IMR-90 (cell line): ENCODE measurements at regions not wholly inside any gene's neighbourhood (a gene's known extent, or its start where the extent isn't known, plus 50 kb on each side); places are given as distances from the start of the nearest gene placed in this dataset.

Source experiments
- ATAC-seq: fragments of 200-7000 bp; cut with Tn5 transposase; 2 replicates; pipeline ENCODE4 v1.9.1; 2020; ENCODE audit warnings: low read depth, mild to moderate bottlenecking, moderate library complexity
- BruUV-seq: library from RNA; stranded (reverse); fragments of 400-500 nt; replicated peaks from 2 replicates; lab custom pipeline; 2021; lab: Mats Ljungman, UMichigan
- CTCF ChIA-PET: fragments of 300-600 bp; formaldehyde crosslinking; extraction: SDS; loops from one replicate; lab custom pipeline; 2021; ENCODE audit warnings: antibody characterized with exemption; lab: Yijun Ruan, JAX
- POLR2A ChIA-PET: fragments of 300-600 bp; sonication (Branson Sonifier 250); formaldehyde crosslinking; loops from one replicate; lab custom pipeline; 2022; ENCODE audit warnings: antibody characterized with exemption; ENCODE audit not compliant: unreplicated experiment; lab: Charles Lee
- DNase-seq: peaks from one replicate; pipeline ENCODE4 v3.0.0; 2013
- H2AFZ ChIP-seq: replicated peaks from 2 replicates; pipeline ENCODE3; 2013; ENCODE audit warnings: low read length, mild to moderate bottlenecking; ENCODE audit not compliant: poor library complexity
- H2AK5ac ChIP-seq: 2 replicates; pipeline ENCODE4 v1.6.1; 2013; ENCODE audit warnings: low read depth, low read length, inconsistent platforms
- H2AK9ac ChIP-seq: replicated peaks from 2 replicates; pipeline ENCODE3; 2013; ENCODE audit warnings: mild to moderate bottlenecking, low read depth, low read length, moderate library complexity; ENCODE audit not compliant: poor library complexity
- H2BK120ac ChIP-seq: 2 replicates; pipeline ENCODE4 v1.6.1; 2013; ENCODE audit warnings: low read depth, low read length, inconsistent platforms
- H2BK15ac ChIP-seq: 3 replicates; pipeline ENCODE4 v1.6.1; 2013; ENCODE audit warnings: low read depth, low read length, inconsistent platforms
- H2BK20ac ChIP-seq: 2 replicates; pipeline ENCODE4 v1.6.1; 2013; ENCODE audit warnings: low read depth, mild to moderate bottlenecking, inconsistent platforms, low read length, moderate library complexity
- H2BK5ac ChIP-seq: 2 replicates; pipeline ENCODE4 v1.6.1; 2013; ENCODE audit warnings: mild to moderate bottlenecking, low read depth, low read length, inconsistent platforms; ENCODE audit not compliant: poor library complexity, severe bottlenecking
- H3K14ac ChIP-seq: replicated peaks from 2 replicates; pipeline ENCODE4 v1.6.1; 2013; ENCODE audit warnings: low read depth, low read length, inconsistent platforms
- H3K18ac ChIP-seq: 2 replicates; pipeline ENCODE4 v1.6.1; 2013; ENCODE audit warnings: low read depth, low read length, control low read depth
- H3K23ac ChIP-seq: 2 replicates; pipeline ENCODE4 v1.6.1; 2013; ENCODE audit warnings: low read depth, low read length, inconsistent platforms
- H3K27ac ChIP-seq: 2 replicates; pipeline ENCODE4 v1.5.1; 2013; ENCODE audit warnings: mild to moderate bottlenecking, control low read depth, low read length; ENCODE audit not compliant: insufficient read depth
- H3K27me3 ChIP-seq: 2 replicates; pipeline ENCODE4 v1.6.1; 2013; ENCODE audit warnings: low read length; ENCODE audit not compliant: control insufficient read depth, insufficient read depth
- H3K36me3 ChIP-seq: 2 replicates; pipeline ENCODE4 v1.6.1; 2013; ENCODE audit warnings: low read length, mixed read lengths; ENCODE audit not compliant: control insufficient read depth, insufficient read depth
- H3K4ac ChIP-seq: 2 replicates; pipeline ENCODE4 v1.6.1; 2013; ENCODE audit warnings: low read depth, low read length, inconsistent platforms
- H3K4me1 ChIP-seq: 2 replicates; pipeline ENCODE4 v1.6.1; 2013; ENCODE audit warnings: low read length, mixed read lengths; ENCODE audit not compliant: control insufficient read depth, insufficient read depth
- H3K4me2 ChIP-seq: 2 replicates; pipeline ENCODE4 v1.6.1; 2013; ENCODE audit warnings: low read depth, mild to moderate bottlenecking, control low read depth, low read length, moderate library complexity
- H3K4me3 ChIP-seq: 2 replicates; pipeline ENCODE4 v1.5.1; 2013; ENCODE audit warnings: low read depth, mild to moderate bottlenecking, control low read depth, low read length, moderate library complexity; ENCODE audit not compliant: insufficient read depth
- H3K56ac ChIP-seq: 2 replicates; pipeline ENCODE4 v1.6.1; 2013; ENCODE audit warnings: low read length, inconsistent platforms; ENCODE audit not compliant: insufficient read depth; ENCODE audit errors: extremely low read depth
- H3K79me1 ChIP-seq, 2 experiments: 2 replicates each; pipeline ENCODE4 v1.6.1; 2013; ENCODE audit warnings: low read length in 2 of 2, inconsistent platforms in 1 of 2, low read depth in 1 of 2
- H3K9ac ChIP-seq: 2 replicates; pipeline ENCODE4 v1.6.1; 2013; ENCODE audit warnings: low read depth, low read length, control low read depth
- H3K9me1 ChIP-seq: 2 replicates; pipeline ENCODE4 v1.6.1; 2013; ENCODE audit warnings: low read length, inconsistent platforms; ENCODE audit not compliant: insufficient read depth
- H3K9me3 ChIP-seq: 2 replicates; pipeline ENCODE4 v1.6.1; 2013; ENCODE audit warnings: low read length; ENCODE audit not compliant: control insufficient read depth, insufficient read depth
- H4K20me1 ChIP-seq: 2 replicates; pipeline ENCODE4 v1.6.1; 2013; ENCODE audit warnings: low read length, inconsistent platforms; ENCODE audit not compliant: insufficient read depth
- H4K5ac ChIP-seq: 2 replicates; pipeline ENCODE4 v1.6.1; 2013; ENCODE audit warnings: mild to moderate bottlenecking, low read depth, low read length, control low read depth
- H4K8ac ChIP-seq, 2 experiments: 2 replicates each; pipeline ENCODE4 v1.6.1; 2013; ENCODE audit warnings: low read depth in 2 of 2, low read length in 2 of 2, control low read depth in 1 of 2, inconsistent platforms in 1 of 2
- H4K91ac ChIP-seq: 2 replicates; pipeline ENCODE4 v1.6.1; 2013; ENCODE audit warnings: low read depth, low read length, inconsistent platforms; ENCODE audit not compliant: insufficient read depth
- CHD1 ChIP-seq: IDR thresholded peaks from 2 replicates; pipeline ENCODE4 v1.6.1; 2012; ENCODE audit warnings: low read depth, low read length, improper control_type of control experiment
- NFE2L2 ChIP-seq: fragments of 150-350 bp; IDR thresholded peaks from 2 replicates; pipeline ENCODE4 v1.6.1; 2016; ENCODE audit warnings: low read depth, mild to moderate bottlenecking, low read length
- WGBS, 2 experiments: methylation state at CpG; one replicate each; pipeline versions ENCODE4 v1.1.5 to v1.1.7; 2013; ENCODE audit warnings: missing lambda C conversion rate in 2 of 2; ENCODE audit not compliant: insufficient read length in 1 of 2; ENCODE audit errors: extremely low coverage in 2 of 2; 5-methylcytosine and 5-hydroxymethylcytosine counted together
- dilution Hi-C: fragments of 300-500 bp; cut with HindIII; formaldehyde crosslinking; loops from one replicate; pipeline ENCODE4 v1.14.3; 2018; ENCODE audit warnings: low sequenced_read_pairs; ENCODE audit not compliant: unreplicated experiment
- in situ Hi-C: fragments of 300-500 bp; cut with MboI; formaldehyde crosslinking; loops from 3 replicates; pipeline ENCODE4 v1.14.3; 2019; ENCODE audit warnings: low sequenced_read_pairs, inconsistent platforms, mixed read lengths
- intact Hi-C: fragments of 100-400 bp; cut with micrococcal nuclease; formaldehyde crosslinking; loops from 2 replicates; pipeline ENCODE4 v1.10.0; 2022

DNA sequence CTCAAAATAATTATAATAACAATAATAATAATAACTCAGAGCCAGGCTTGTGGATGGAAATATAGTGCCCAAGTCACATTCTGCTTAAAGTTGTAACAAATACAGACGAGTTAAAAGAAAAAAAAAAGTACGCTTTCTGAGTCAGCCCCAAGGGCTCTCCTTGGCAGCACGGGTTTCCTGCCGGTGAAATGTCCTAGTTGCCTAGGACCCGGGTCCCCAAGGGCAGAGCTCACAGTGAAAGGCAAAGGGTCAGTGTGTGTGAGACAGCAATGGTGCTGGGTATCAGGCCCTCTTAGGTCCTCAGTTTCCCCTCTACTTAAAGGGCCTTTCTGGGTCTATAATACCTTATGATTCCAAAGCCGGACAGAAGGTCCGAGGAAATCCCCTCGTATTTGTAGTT is 96.3 kb upstream of the CLMN start:
- H2AFZ ChIP-seq, result no peak overlapping the region
- no peak overlapping the region for H4K8ac ChIP-seq
- no peak overlapping the region for H4K5ac ChIP-seq
- no peak overlapping the region for H2BK15ac ChIP-seq
- H3K4me3 ChIP-seq, result no peak overlapping the region
- no peaks in the 10 kb centered on the region for H3K27me3 ChIP-seq
- intact Hi-C loops (no loop called here), dilution Hi-C loops (no loop called here), in situ Hi-C loops (no loop called here)
- no peak overlapping the region for H2AK5ac ChIP-seq
- H3K4me2 ChIP-seq, result no peak overlapping the region
- no peak for DNase-seq
- H4K91ac ChIP-seq, result no peak overlapping the region
- ChIA-PET POLR2A (no interaction called here), CTCF (interaction anchor here (0.6 kb wide), 1 partner anchor 107 kb away, joined by 3 read pairs; no protein-coding TSS in a partner anchor)
- no peaks in the 10 kb centered on the region for H3K9me3 ChIP-seq
- no peaks in the 10 kb centered on the region for H3K9me1 ChIP-seq
- no peak overlapping the region for H3K9ac ChIP-seq
- no peaks in the 10 kb centered on the region for H4K20me1 ChIP-seq
- no peak overlapping the region for H2BK20ac ChIP-seq
- H3K36me3 ChIP-seq, result peaks cover 4% of the 10 kb centered on the region; the same call in 1 of the 2 replicates
- H3K79me1 ChIP-seq, result no peaks in the 10 kb centered on the region
- no peak overlapping the region for H3K18ac ChIP-seq
- H3K56ac ChIP-seq, result no peak overlapping the region
- H2BK5ac ChIP-seq, result no peak overlapping the region
- H2AK9ac ChIP-seq, result no peak overlapping the region
- no CpG with 5 or more reads among the region's 8 CpGs for WGBS, 2 experiments
- BruUV-seq, result no TSS peak
- no peak overlapping the region for H2BK120ac ChIP-seq
- ATAC-seq, result no peak
- no peak overlapping the region for H3K23ac ChIP-seq
- H3K27ac ChIP-seq, result no peak overlapping the region
- H3K4ac ChIP-seq, result no peak overlapping the region
- TF ChIP-seq CHD1, result no peak
- no peak for TF ChIP-seq NFE2L2
- no peaks in the 10 kb centered on the region; the same call in 1 of the 2 replicates for H3K4me1 ChIP-seq
- no peak overlapping the region for H3K14ac ChIP-seq
